Right lobe of liver (tissue), 4 donors: ENCODE measurements at regions not wholly inside any gene's neighbourhood (a gene's known extent, or its start where the extent isn't known, plus 50 kb on each side); places are given as distances from the start of the nearest gene placed in this dataset.

Source experiments
- CTCF ChIP-seq, 4 donors: fragments of 200-600 bp in 3 of 4; fragments of 450-650 bp in 1 of 4; IDR thresholded peaks; one replicate each; pipeline versions ENCODE4 v1.5.1 to v1.8.0; 2016 to 2022; ENCODE audit warnings: antibody characterized with exemption in 4 of 4, mild to moderate bottlenecking in 2 of 4
- POLR2A ChIP-seq: fragments of 450-650 bp; IDR thresholded peaks from one replicate; pipeline ENCODE4 v1.6.1; 2017; ENCODE audit warnings: antibody characterized with exemption, mild to moderate bottlenecking
- donor health status: DM: no; HTN: no; CAD: no.
- donor health status: DM: no; HTN: no; CAD: no.
- donor health status: DM: no; HTN: yes; CAD: no.

DNA sequence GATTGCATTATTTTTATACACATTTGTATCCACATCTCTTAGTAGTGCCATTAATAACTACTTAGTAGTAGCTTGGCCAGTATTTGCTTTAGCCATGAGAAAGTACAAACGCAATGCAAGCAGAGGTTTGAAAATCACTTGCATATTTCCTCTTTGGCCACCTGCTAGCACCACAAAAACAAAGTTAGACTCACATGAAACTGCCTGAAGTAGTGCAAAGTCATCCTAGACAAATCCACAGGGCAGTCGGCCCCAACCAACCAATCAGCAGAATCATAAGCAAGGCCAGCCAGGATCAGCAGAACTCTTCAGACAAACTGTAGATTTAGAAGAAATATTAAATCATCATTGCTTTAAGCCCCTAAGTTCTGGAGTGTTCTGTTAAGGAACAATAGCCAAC, 135.2 kb upstream of the VGLL2 start:
- no peak for TF ChIP-seq CTCF (IDR thresholded peaks at IDR 0.05)
- TF ChIP-seq POLR2A, result no peak
